Activated T-helper 2 cell treated with anti-CD3 and anti-CD28 coated beads, Interferon-gamma antibody, Interleukin-2, Interleukin-4, amounts not matched to agents 10 μg/mL and 5 μg/mL and 100 μg/mL, durations not matched to agents 14 hours and 24 hours and 36 hours (primary cell): ENCODE measurements at regions not wholly inside any gene's neighbourhood (a gene's known extent, or its start where the extent isn't known, plus 50 kb on each side); places are given as distances from the start of the nearest gene placed in this dataset.
"Not testable (repeated sequence)": the region's sequence is repeated elsewhere in the genome, so short reads cannot be mapped to it uniquely, and the experiment has no call there.

ENCODE experiments used
- DNase-seq: peaks from one replicate; pipeline ENCODE4 v3.0.0; 2021; ENCODE audit warnings: low spot score
- H3K27ac Mint-ChIP-seq: one replicate; pipeline ENCODE4 v1.8.0; 2021; ENCODE audit warnings: mixed read lengths
- H3K27me3 Mint-ChIP-seq: one replicate; pipeline ENCODE4 v1.8.0; 2021; ENCODE audit warnings: low read depth, mixed read lengths
- H3K36me3 Mint-ChIP-seq: one replicate; pipeline ENCODE4 v1.8.0; 2021; ENCODE audit warnings: low read depth, mixed read lengths
- H3K4me1 Mint-ChIP-seq: one replicate; pipeline ENCODE4 v1.8.0; 2021; ENCODE audit warnings: low read depth, mixed read lengths
- H3K4me3 Mint-ChIP-seq: one replicate; pipeline ENCODE4 v1.8.0; 2021; ENCODE audit warnings: low read depth, mild to moderate bottlenecking, moderate library complexity, mixed read lengths
- H3K9me3 Mint-ChIP-seq: one replicate; pipeline ENCODE4 v1.8.0; 2021; ENCODE audit warnings: mixed read lengths
- intact Hi-C: fragments of 100-400 bp; cut with micrococcal nuclease; formaldehyde crosslinking; loops from one replicate; pipeline ENCODE4 v1.15.1; 2023

GRCh38 chr12:46071769-46072624 lies 81.6 kb upstream of the SCAF11 start:
- H3K4me3 Mint-ChIP-seq: no peak overlapping the region
- peak; percentile 40 for DNase-seq
- peak overlapping the region; percentile 28 for H3K27ac Mint-ChIP-seq
- H3K27me3 Mint-ChIP-seq: peaks cover 4% of the 10 kb centered on the region
- H3K36me3 Mint-ChIP-seq: no peaks in the 10 kb centered on the region
- peaks cover 5% of the 10 kb centered on the region for H3K4me1 Mint-ChIP-seq
- no peaks in the 10 kb centered on the region for H3K9me3 Mint-ChIP-seq
- intact Hi-C loops: loop anchor here (2.0 to 5.0 kb wide), 2 partner anchors 81 to 910 kb away; partner anchors contain the start of gene SCAF11

GRCh38 chr12:46071335-46071734 lies 81.0 kb upstream of the SCAF11 start:
- intact Hi-C loops: loop anchor here (5.0 kb wide), 1 partner anchor 911 kb away; no protein-coding TSS in a partner anchor
- Mint-ChIP-seq H3K27me3 (peaks cover 4% of the 10 kb centered on the region), H3K27ac (no peak overlapping the region), H3K4me3 (no peak overlapping the region), H3K9me3 (no peaks in the 10 kb centered on the region), H3K4me1 (peaks cover 5% of the 10 kb centered on the region), H3K36me3 (no peaks in the 10 kb centered on the region)
- no peak for DNase-seq

- no peaks in the 10 kb centered on the region for H3K27me3 Mint-ChIP-seq
- H3K4me1 Mint-ChIP-seq: no peaks in the 10 kb centered on the region
- no peak overlapping the region for H3K27ac Mint-ChIP-seq
- DNase-seq: no peak
- H3K9me3 Mint-ChIP-seq: no peaks in the 10 kb centered on the region
- no peak overlapping the region for H3K4me3 Mint-ChIP-seq
- no peaks in the 10 kb centered on the region for H3K36me3 Mint-ChIP-seq
- intact Hi-C loops: no loop called here
Measured at GRCh38 chr12:46067094-46067493, 76.7 kb upstream of the SCAF11 start.

GRCh38 chr12:46065412-46066166 lies 75.2 kb upstream of the SCAF11 start:
- H3K4me1 Mint-ChIP-seq: no peaks in the 10 kb centered on the region
- no peak overlapping the region for H3K4me3 Mint-ChIP-seq
- no peaks in the 10 kb centered on the region for H3K9me3 Mint-ChIP-seq
- H3K27ac Mint-ChIP-seq: no peak overlapping the region
- intact Hi-C loops: no loop called here
- H3K27me3 Mint-ChIP-seq: no peaks in the 10 kb centered on the region
- no peaks in the 10 kb centered on the region for H3K36me3 Mint-ChIP-seq
- DNase-seq: no peak

GRCh38 chr12:46064548-46064947 lies 74.2 kb upstream of the SCAF11 start:
- intact Hi-C loops: no loop called here
- Mint-ChIP-seq H3K9me3 (no peaks in the 10 kb centered on the region), H3K27me3 (no peaks in the 10 kb centered on the region), H3K4me1 (no peaks in the 10 kb centered on the region), H3K4me3 (no peak overlapping the region), H3K27ac (no peak overlapping the region), H3K36me3 (no peaks in the 10 kb centered on the region)
- no peak for DNase-seq

GRCh38 chr12:46058697-46059096 lies 68.3 kb upstream of the SCAF11 start:
- H3K4me1 Mint-ChIP-seq, DNase-seq, H3K36me3 Mint-ChIP-seq, H3K4me3 Mint-ChIP-seq, intact Hi-C loops, H3K27me3 Mint-ChIP-seq, H3K27ac Mint-ChIP-seq: not testable (repeated sequence)
- H3K9me3 Mint-ChIP-seq: peaks cover 20% of the 10 kb centered on the region

GRCh38 chr12:46050805-46051204 lies 60.4 kb upstream of the SCAF11 start:
- no peaks in the 10 kb centered on the region for H3K27me3 Mint-ChIP-seq
- no peak overlapping the region for H3K4me3 Mint-ChIP-seq
- peaks cover 54% of the 10 kb centered on the region for H3K9me3 Mint-ChIP-seq
- DNase-seq: no peak
- H3K4me1 Mint-ChIP-seq: no peaks in the 10 kb centered on the region
- intact Hi-C loops: no loop called here
- no peaks in the 10 kb centered on the region for H3K36me3 Mint-ChIP-seq
- H3K27ac Mint-ChIP-seq: no peak overlapping the region

- H3K4me1 Mint-ChIP-seq: no peaks in the 10 kb centered on the region
- no peaks in the 10 kb centered on the region for H3K27me3 Mint-ChIP-seq
- H3K9me3 Mint-ChIP-seq: peaks cover 56% of the 10 kb centered on the region
Measured at GRCh38 chr12:46049665-46050064, 59.3 kb upstream of the SCAF11 start.

GRCh38 chr12:46046436-46046835 lies 56.1 kb upstream of the SCAF11 start:
- intact Hi-C loops: no loop called here

More at GRCh38 chr12:46049665-46050064, 59.3 kb upstream of the SCAF11 start:
- intact Hi-C loops: no loop called here
- Mint-ChIP-seq H3K27ac (no peak overlapping the region), H3K4me3 (no peak overlapping the region), H3K36me3 (no peaks in the 10 kb centered on the region)
- no peak for DNase-seq

GRCh38 chr12:46043972-46044520 lies 53.7 kb upstream of the SCAF11 start:
- Mint-ChIP-seq H3K27me3 (no peaks in the 10 kb centered on the region), H3K36me3 (no peaks in the 10 kb centered on the region), H3K4me1 (no peaks in the 10 kb centered on the region), H3K27ac (no peak overlapping the region), H3K9me3 (peaks cover 29% of the 10 kb centered on the region), H3K4me3 (no peak overlapping the region)
- no peak for DNase-seq
- intact Hi-C loops: no loop called here

More at GRCh38 chr12:46046436-46046835, 56.1 kb upstream of the SCAF11 start:
- no peak for DNase-seq
- no peak overlapping the region for H3K27ac Mint-ChIP-seq
- H3K9me3 Mint-ChIP-seq: peaks cover 40% of the 10 kb centered on the region
- H3K4me3 Mint-ChIP-seq: no peak overlapping the region
- H3K4me1 Mint-ChIP-seq: no peaks in the 10 kb centered on the region
- H3K36me3 Mint-ChIP-seq: no peaks in the 10 kb centered on the region
- no peaks in the 10 kb centered on the region for H3K27me3 Mint-ChIP-seq
